Cardiac septum (tissue), 1 donor: ENCODE measurements at regions not wholly inside any gene's neighbourhood (a gene's known extent, or its start where the extent isn't known, plus 50 kb on each side); places are given as distances from the start of the nearest gene placed in this dataset.

Experiments
- DNase-seq: peaks from one replicate; pipeline ENCODE4 v3.0.0-alpha.2; 2020; ENCODE audit warnings: low spot score
- intact Hi-C: fragments of 100-400 bp; cut with DNase I; formaldehyde crosslinking; loops from one replicate; pipeline ENCODE4 v1.14.0; 2022
- donor health status: DM: no; HTN: no; CAD: no.

DNA sequence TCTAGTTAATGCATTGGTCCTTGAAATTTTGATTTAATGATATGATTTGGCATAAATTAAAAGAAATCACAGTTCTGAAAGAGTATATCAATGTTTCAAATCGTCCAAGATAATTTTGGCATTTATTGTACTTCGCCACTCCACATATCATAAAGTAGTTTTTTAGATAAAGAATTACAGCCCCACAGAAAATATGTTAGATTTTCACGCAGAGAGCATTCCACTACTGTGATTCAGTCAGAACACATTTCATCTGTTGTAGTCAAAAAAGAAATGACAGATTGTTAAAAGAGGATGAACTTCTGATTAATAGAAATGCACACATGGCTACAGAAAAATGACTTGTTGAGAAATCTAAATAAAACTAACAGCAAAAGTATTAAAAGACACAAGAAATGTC is 1063.5 kb upstream of the LRRN3 start:
- no peak for DNase-seq
- intact Hi-C loops: no loop called here

DNA sequence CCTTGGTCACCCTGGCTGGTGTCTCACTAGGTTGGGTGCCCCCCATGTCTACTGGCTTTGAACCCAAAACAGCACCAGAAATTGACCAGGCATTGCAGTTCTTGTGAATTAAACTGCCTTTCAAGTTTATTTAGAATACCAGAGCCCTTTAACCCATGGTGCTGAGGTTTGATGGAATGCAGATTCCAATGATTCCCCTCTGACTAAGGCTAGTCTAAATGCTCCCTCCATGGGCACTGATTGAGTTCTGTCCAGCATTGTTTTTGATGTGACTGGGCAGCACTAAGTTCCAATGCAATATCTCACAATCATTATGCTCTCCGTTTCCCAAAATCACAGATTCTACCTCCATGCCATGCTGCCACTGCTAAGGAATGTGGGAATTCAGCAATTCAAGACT is 1047.4 kb upstream of the LRRN3 start:
- intact Hi-C loops: no loop called here
- no peak for DNase-seq

DNA sequence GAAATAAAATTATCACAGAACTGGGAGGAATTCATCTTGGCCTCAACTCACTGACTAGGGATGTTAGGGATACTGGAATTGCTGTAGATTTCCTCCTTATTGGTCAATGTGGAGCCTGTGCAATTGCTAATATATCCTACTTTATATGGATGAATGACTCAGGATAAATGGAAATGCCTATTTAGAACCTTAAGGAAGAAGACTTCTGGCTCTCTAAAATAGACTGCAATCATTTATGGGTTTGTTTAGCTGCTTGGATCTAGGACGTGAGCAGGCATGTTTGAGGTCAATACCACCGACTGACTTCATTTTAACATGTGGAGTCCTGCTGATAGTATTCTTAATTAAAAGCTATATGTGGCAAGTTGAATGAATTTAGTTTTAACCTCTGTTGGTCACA is 1040.1 kb upstream of the LRRN3 start:
- intact Hi-C loops: no loop called here
- DNase-seq: no peak

DNA sequence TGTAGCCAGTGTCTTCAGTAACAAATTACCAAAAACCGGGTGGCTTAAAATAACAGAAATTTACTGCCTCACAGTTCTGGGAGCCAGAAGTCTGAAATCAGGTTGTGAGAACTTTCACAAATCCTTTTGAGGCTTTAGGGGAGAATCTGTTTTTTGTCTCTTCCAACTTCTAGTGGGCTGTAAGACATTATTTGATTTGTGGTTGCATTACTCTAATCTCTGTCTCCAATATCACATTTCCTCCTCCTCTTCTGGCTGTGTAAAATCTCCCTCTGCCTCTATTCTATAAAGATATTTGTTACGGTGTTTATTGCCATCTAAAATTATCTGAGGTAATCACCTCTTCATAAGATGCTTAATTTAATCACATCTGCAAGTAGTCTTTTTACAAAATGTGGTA is 1039.6 kb upstream of the LRRN3 start:
- intact Hi-C loops: no loop called here
- no peak for DNase-seq

GRCh38 chr7:110056331-110056730 is 1034.6 kb upstream of the LRRN3 start:
- intact Hi-C loops: no loop called here
- DNase-seq: no peak

GRCh38 chr7:110058401-110058800 is 1032.5 kb upstream of the LRRN3 start:
- intact Hi-C loops: no loop called here
- no peak for DNase-seq

GRCh38 chr7:110061387-110061786 is 1029.5 kb upstream of the LRRN3 start:
- DNase-seq: no peak
- intact Hi-C loops: no loop called here

DNA sequence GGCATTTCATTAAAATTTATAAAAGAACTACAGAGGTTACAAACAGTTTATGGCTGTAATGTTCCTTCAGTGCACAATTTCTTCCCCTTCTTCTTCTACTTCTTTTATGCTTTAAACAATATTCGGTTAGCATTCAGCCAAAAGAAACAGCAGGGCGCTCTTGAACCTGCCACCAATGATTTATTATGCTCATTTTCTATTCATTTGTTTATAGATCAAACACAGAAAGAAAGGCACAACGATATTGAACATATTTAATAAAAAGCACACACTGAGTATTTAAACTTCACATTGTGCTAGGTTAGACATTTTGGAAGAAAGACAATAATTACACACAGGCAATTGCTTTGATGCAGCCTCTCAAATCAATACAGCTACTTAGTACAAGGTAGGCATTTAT is 1025.8 kb upstream of the LRRN3 start:
- DNase-seq: no peak
- intact Hi-C loops: no loop called here

GRCh38 chr7:110066843-110067242 is 1024.1 kb upstream of the LRRN3 start:
- no peak for DNase-seq
- intact Hi-C loops: no loop called here

DNA sequence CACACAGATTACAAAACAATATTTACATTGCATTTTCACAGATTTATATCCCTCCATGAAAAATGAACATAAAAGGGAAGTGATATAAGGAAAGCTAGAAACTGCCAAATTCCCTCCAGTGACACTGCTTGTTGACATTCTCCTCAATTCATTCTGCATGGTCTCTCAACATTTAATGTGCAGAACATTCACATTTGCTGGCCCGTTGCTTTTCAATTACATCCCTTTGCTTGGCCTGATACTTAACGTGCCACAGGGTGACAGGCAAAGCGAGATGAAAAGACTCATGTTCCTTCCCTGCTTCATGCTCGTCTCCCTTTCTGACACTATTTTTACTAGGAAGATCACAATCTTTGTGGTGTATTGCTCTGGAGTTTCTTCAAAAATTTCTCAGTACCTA is 1019.7 kb upstream of the LRRN3 start:
- intact Hi-C loops: no loop called here
- no peak for DNase-seq

DNA sequence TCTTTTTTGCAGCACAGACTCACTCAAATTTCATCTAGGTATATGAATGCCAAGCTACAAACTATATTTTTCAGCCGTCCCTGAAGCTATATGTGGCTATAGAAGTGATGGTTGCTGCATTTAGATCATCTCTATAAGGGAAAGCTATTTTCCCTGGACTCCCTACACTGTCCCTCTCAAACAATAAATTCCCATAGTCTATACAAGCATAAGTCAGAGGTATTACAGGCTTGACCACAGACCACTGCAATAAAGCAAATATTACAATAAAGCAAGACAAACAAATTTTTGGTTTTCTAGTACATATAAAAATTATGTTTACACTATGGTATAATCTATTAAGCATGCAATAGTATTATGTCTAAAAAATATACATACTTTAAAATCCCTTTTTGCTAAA is 1015.5 kb upstream of the LRRN3 start:
- intact Hi-C loops: no loop called here

GRCh38 chr7:110076194-110076593 is 1014.7 kb upstream of the LRRN3 start:
- DNase-seq: no peak
- intact Hi-C loops: no loop called here

More for the DNA sequence above, 1015.5 kb upstream of the LRRN3 start:
- no peak for DNase-seq

GRCh38 chr7:110084181-110084807 is 1006.6 kb upstream of the LRRN3 start:
- no peak for DNase-seq
- intact Hi-C loops: no loop called here

DNA sequence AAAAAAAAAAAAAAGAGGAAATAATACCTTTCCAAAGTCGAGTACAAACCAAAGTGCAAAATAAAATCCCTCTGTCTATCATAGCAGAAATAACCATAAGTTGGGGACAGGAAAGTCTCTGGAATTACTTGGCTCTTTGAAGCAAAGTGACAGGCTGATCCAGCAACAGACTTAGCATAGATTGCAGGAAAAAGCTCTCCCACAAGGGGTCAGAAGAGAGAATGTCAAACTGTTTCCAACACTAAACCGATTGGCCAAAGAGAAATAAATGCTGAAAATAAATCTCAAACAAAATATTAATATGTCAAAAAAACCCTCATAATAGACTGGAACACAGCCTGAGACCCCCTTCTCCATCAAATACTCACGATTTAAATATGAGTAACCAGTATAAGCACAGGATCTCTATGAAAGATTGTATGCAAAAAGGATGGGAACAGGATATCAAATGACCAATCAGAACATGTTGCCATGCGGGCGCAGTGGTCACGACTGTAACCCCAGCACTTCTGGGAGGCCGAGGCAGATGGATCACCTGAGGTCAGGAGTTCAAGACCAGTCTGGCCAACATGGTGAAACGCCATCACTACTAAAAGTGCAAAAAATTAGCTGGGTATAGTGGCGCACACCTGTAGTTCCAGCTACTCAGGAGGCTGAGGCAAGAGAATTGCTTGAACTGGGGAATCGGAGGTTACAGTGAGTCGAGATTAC is 1000.7 kb upstream of the LRRN3 start:
- intact Hi-C loops: no loop called here
- DNase-seq: no peak

- DNase-seq: no peak
These were observed 995.4 kb upstream of the LRRN3 start for GRCh38 chr7:110095372-110096052.

GRCh38 chr7:110104243-110104642 is 986.7 kb upstream of the LRRN3 start:
- DNase-seq: no peak
- intact Hi-C loops: no loop called here

More at GRCh38 chr7:110095372-110096052, 995.4 kb upstream of the LRRN3 start:
- intact Hi-C loops: no loop called here

DNA sequence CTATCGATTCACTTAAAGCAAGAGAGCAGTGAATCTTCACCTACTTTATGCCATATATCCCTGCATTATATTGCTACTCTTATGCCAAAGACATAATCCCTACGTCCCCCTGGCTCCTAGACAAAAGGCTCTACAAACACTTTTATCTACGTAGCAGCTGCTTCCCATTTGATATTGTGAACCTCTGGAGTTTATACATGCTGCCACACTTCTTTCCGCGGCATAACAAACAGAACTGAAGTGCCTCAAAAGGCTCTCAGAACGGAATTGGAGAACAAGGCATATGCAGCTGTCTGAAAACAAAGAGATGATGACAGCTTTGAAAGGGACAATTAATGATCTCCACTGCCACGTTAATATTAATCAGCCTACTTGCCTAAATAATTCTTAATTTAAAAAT is 985.6 kb upstream of the LRRN3 start:
- DNase-seq: no peak
- intact Hi-C loops: no loop called here

- DNase-seq: no peak
- intact Hi-C loops: no loop called here
These were observed 985.1 kb upstream of the LRRN3 start for GRCh38 chr7:110105840-110106239.

DNA sequence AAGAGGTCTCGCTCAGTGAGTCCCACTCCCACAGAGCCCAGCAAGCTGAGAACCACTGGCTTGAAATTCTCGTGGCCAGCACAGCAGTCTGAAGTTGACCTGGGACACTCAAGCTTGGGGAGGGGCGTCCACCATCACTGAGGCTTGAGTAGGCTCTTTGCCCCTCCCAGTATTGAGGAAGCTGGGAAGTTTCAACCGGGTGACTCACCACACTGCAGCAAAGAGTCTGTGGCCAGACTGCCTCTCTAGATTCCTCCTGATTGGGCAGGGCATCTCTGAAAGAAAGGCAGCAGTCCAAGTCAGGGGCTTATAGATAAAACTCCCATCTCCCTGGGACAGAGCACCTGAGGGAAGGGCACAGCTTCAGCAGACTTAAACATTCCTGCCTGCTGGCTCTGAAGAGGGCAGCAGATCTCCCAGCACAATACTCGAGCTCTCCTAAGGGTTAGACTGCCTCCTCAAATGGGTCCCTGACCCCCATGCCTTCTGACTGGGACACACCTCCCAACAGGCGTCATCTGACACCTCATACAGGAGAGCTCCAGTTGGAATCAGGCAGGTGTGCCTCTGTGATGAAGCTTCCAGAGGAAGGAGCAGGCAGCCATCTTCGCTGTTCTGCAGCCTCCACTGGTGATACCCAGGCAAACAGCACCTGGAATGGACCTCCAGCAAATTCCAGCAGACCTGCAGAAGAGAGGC is 970.9 kb upstream of the LRRN3 start:
- intact Hi-C loops: no loop called here
- DNase-seq: no peak

GRCh38 chr7:110129159-110129558 is 961.8 kb upstream of the LRRN3 start:
- DNase-seq: no peak
- intact Hi-C loops: no loop called here
